ENCODE measurements at regions not wholly inside any gene's neighbourhood (a gene's known extent, or its start where the extent isn't known, plus 50 kb on each side); places are given as distances from the start of the nearest gene placed in this dataset.

GRCh38 chr2:207257251-207258250 is 91.8 kb upstream of the KLF7 start:
- no peak for DNase-seq

GRCh38 chr2:207258263-207258991 is 92.7 kb upstream of the KLF7 start:
- DNase-seq: no peak

GRCh38 chr2:207260021-207260420 is 94.3 kb upstream of the KLF7 start:
- DNase-seq: no peak

GRCh38 chr2:207260947-207261346 is 95.2 kb upstream of the KLF7 start:
- DNase-seq: no peak

GRCh38 chr2:207264310-207264709 is 98.6 kb upstream of the KLF7 start:
- DNase-seq: no peak

- no peak for DNase-seq
Observed at GRCh38 chr2:207265332-207265731, 99.6 kb upstream of the KLF7 start.

- no peak for DNase-seq
Observed at GRCh38 chr2:207265869-207266268, 100.1 kb upstream of the KLF7 start.

GRCh38 chr2:207266648-207267047 is 100.9 kb upstream of the KLF7 start:
- no peak for DNase-seq

- DNase-seq: no peak
Observed at GRCh38 chr2:207269038-207269437, 103.3 kb upstream of the KLF7 start.

- DNase-seq: no peak
Observed at GRCh38 chr2:207274530-207275189, 108.9 kb upstream of the KLF7 start.

GRCh38 chr2:207275779-207276178 is 110.0 kb upstream of the KLF7 start:
- no peak for DNase-seq

- no peak for DNase-seq
Observed at GRCh38 chr2:207276248-207276647, 110.5 kb upstream of the KLF7 start.

- DNase-seq: no peak
Observed at GRCh38 chr2:207276858-207277257, 111.1 kb upstream of the KLF7 start.

- no peak for DNase-seq
Observed at GRCh38 chr2:207279520-207279919, 113.8 kb upstream of the KLF7 start.

- no peak for DNase-seq
Observed at GRCh38 chr2:207281436-207281835, 115.7 kb upstream of the KLF7 start.

- DNase-seq: no peak
Observed at GRCh38 chr2:207282916-207283315, 117.2 kb upstream of the KLF7 start.

GRCh38 chr2:207283356-207283755 is 117.6 kb upstream of the KLF7 start:
- peak; percentile 16 for DNase-seq

GRCh38 chr2:207284556-207285472 is 119.1 kb upstream of the KLF7 start:
- no peak for DNase-seq

GRCh38 chr2:207285473-207285815 is 119.7 kb upstream of the KLF7 start:
- no peak for DNase-seq

GRCh38 chr2:207286106-207286505 is 120.4 kb upstream of the KLF7 start:
- no peak for DNase-seq

- DNase-seq: peak; percentile 20
Observed at GRCh38 chr2:207288628-207289027, 122.9 kb upstream of the KLF7 start.

GRCh38 chr2:207289295-207290018 is 123.7 kb upstream of the KLF7 start:
- no peak for DNase-seq

Measured in stimulated activated CD4-positive, alpha-beta T cell treated with anti-CD3 and anti-CD28 coated beads, Interleukin-4, amount 100 ng/mL, for 24 hours (primary cell).